Panc1 (cell line): ENCODE measurements at regions not wholly inside any gene's neighbourhood (a gene's known extent, or its start where the extent isn't known, plus 50 kb on each side); places are given as distances from the start of the nearest gene placed in this dataset.

ENCODE experiments used
- ATAC-seq: fragments of 200-7000 bp; cut with Tn5 transposase; 2 replicates; pipeline ENCODE4 v1.9.1; 2020; ENCODE audit warnings: mild to moderate bottlenecking, moderate library complexity
- BruUV-seq: library from RNA; stranded (reverse); fragments of 400-500 nt; replicated peaks from 2 replicates; lab custom pipeline; 2021; lab: Mats Ljungman, UMichigan
- CTCF ChIA-PET: fragments of 300-600 bp; sonication (Branson Sonifier 250); formaldehyde crosslinking; loops from one replicate; lab custom pipeline; 2022; ENCODE audit warnings: antibody characterized with exemption; lab: Charles Lee
- POLR2A ChIA-PET: fragments of 300-600 bp; sonication (Branson Sonifier 250); formaldehyde crosslinking; loops from one replicate; lab custom pipeline; 2022; ENCODE audit warnings: antibody characterized with exemption; lab: Charles Lee
- DNase-seq: peaks from one replicate; pipeline ENCODE4 v3.0.0-alpha.2; 2010; ENCODE audit warnings: low read depth, low spot score
- H3K27ac ChIP-seq: 2 replicates; pipeline ENCODE4 v1.5.1; 2011; ENCODE audit warnings: mild to moderate bottlenecking, low read length, inconsistent platforms
- H3K27me3 ChIP-seq: fragments of 200-500 bp; sonication (Bioruptor generic); 2 replicates; pipeline ENCODE4 v1.6.0; 2014; ENCODE audit warnings: low read length, inconsistent platforms; ENCODE audit not compliant: control insufficient read depth, insufficient read depth
- H3K36me3 ChIP-seq: fragments of 200-500 bp; sonication (Bioruptor generic); 2 replicates; pipeline ENCODE4 v1.5.1; 2014; ENCODE audit warnings: inconsistent platforms, mild to moderate bottlenecking, low read length, moderate library complexity; ENCODE audit not compliant: control insufficient read depth, insufficient read depth
- H3K4me1 ChIP-seq: 2 replicates; pipeline ENCODE4 v1.5.1; 2011; ENCODE audit warnings: inconsistent platforms, mild to moderate bottlenecking, low read length, moderate library complexity; ENCODE audit not compliant: control insufficient read depth, insufficient read depth
- H3K4me3 ChIP-seq, 2 experiments: 2 replicates each; pipeline ENCODE4 v1.5.1; 2011 to 2012; ENCODE audit warnings: low read depth in 2 of 2, low read length in 2 of 2, mild to moderate bottlenecking in 2 of 2, inconsistent platforms in 1 of 2, moderate library complexity in 1 of 2
- H3K9me3 ChIP-seq: fragments of 200-500 bp; sonication (Bioruptor generic); 2 replicates; pipeline ENCODE4 v1.5.1; 2014; ENCODE audit warnings: low read depth, mild to moderate bottlenecking, inconsistent platforms, low read length, moderate library complexity; ENCODE audit not compliant: control insufficient read depth, insufficient read depth
- CTCF ChIP-seq: fragments of 450-650 bp; IDR thresholded peaks from 2 replicates; pipeline ENCODE4 v1.5.1; 2017; ENCODE audit warnings: mild to moderate bottlenecking
- POLR2AphosphoS5 ChIP-seq: IDR thresholded peaks from 2 replicates; pipeline ENCODE4 v1.6.1; 2012; ENCODE audit warnings: mild to moderate bottlenecking, low read depth, low read length, moderate library complexity
- REST ChIP-seq, 2 experiments: IDR thresholded peaks; 2 replicates each; pipeline ENCODE4 v1.6.1; 2011 to 2012; ENCODE audit warnings: low read depth in 2 of 2, control low read depth in 1 of 2, low read length in 1 of 2, mild to moderate bottlenecking in 1 of 2, moderate library complexity in 1 of 2; ENCODE audit not compliant: insufficient read depth in 1 of 2
- SIN3A ChIP-seq: IDR thresholded peaks from 2 replicates; pipeline ENCODE4 v1.6.1; 2012; ENCODE audit warnings: low read depth, mild to moderate bottlenecking, low read length, moderate library complexity, borderline replicate concordance; ENCODE audit not compliant: insufficient read depth
- TCF7L2 ChIP-seq: IDR thresholded peaks from 2 replicates; pipeline ENCODE4 v1.6.1; 2011; ENCODE audit warnings: mild to moderate bottlenecking, low read depth, low read length, inconsistent platforms
- in situ Hi-C: cut with HindIII; loops from 2 replicates; pipeline ENCODE4 v1.10.0; 2016; ENCODE audit warnings: low sequenced_read_pairs, low pct_unique_long_range_greater_than_20kb
- intact Hi-C: fragments of 100-400 bp; cut with micrococcal nuclease; formaldehyde crosslinking; loops from one replicate; pipeline ENCODE4 v1.10.0; 2022; ENCODE audit not compliant: unreplicated experiment

- no TSS peak for BruUV-seq
- no peak for TF ChIP-seq POLR2AphosphoS5
- TF ChIP-seq SIN3A, result no peak
- TF ChIP-seq CTCF, result no peak
- no peak for TF ChIP-seq REST (IDR thresholded peaks at IDR 0.05; ENCODE audit: insufficient read depth in 1 of 2, low read depth in 2 of 2, low read length in 1 of 2)
- no peak for TF ChIP-seq TCF7L2
- no peak overlapping the region for H3K4me3 ChIP-seq
- in situ Hi-C loops, result no loop called here
- H3K27ac ChIP-seq, result no peak overlapping the region
- ChIA-PET POLR2A (no interaction called here), CTCF (interaction anchor here (0.7 kb wide), 1 partner anchor 32 kb away, joined by 4 read pairs; no protein-coding TSS in a partner anchor)
- no peaks in the 10 kb centered on the region for H3K36me3 ChIP-seq
- no peak for ATAC-seq
- no peak for DNase-seq
- intact Hi-C loops, result no loop called here
- H3K9me3 ChIP-seq, result no peaks in the 10 kb centered on the region; the same call in 1 of the 2 replicates
- no peaks in the 10 kb centered on the region for H3K27me3 ChIP-seq
- no peaks in the 10 kb centered on the region for H3K4me1 ChIP-seq
Observed at GRCh38 chr15:31447931-31448634, 121.4 kb downstream of the KLF13 start.

DNA sequence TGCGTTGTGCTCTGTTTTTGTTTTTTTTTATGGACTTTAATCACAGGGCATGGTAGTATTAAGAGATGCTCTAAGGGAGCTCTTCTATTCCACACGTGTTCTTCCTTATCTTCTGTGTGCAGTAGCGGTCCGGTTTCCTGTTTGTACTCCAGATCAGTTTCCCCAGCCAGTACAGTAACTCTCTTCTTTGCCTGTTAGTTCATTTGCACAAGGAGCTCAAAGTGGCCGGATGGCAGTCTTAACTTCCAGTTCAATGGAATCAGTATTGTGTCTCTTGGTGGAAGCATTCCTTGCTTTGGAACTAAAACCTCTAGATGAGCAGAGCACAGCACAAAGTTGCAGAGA, 122.0 kb downstream of the KLF13 start:
- Histone ChIP-seq H3K4me3 (no peak overlapping the region), H3K27me3 (no peaks in the 10 kb centered on the region), H3K4me1 (no peaks in the 10 kb centered on the region), H3K27ac (no peak overlapping the region), H3K36me3 (no peaks in the 10 kb centered on the region), H3K9me3 (no peaks in the 10 kb centered on the region; the same call in 1 of the 2 replicates)
- no peak for TF ChIP-seq TCF7L2
- no peak for TF ChIP-seq REST (IDR thresholded peaks at IDR 0.05; ENCODE audit: insufficient read depth in 1 of 2, low read depth in 2 of 2, low read length in 1 of 2)
- TF ChIP-seq CTCF, result no peak
- no peak for TF ChIP-seq POLR2AphosphoS5
- no peak for TF ChIP-seq SIN3A
- in situ Hi-C loops, result no loop called here
- ATAC-seq, result no peak
- CTCF ChIA-PET, result no interaction called here
- intact Hi-C loops, result no loop called here
- POLR2A ChIA-PET, result no interaction called here
- BruUV-seq, result no TSS peak
- DNase-seq, result no peak
